ENCODE measurements at regions not wholly inside any gene's neighbourhood (a gene's known extent, or its start where the extent isn't known, plus 50 kb on each side); places are given as distances from the start of the nearest gene placed in this dataset.

GRCh38 chr14:39967885-39968284 is 535.7 kb upstream of the FBXO33 start:
- BruUV-seq (replicated peaks): no TSS peak
- ChIA-PET RAD21 (ENCODE audit: low non-redundant PET in 1 of 2, low total read pairs in 2 of 2, uncharacterized antibody in 2 of 2, unreplicated experiment in 2 of 2) (no interaction called here), POLR2A (no interaction called here)

GRCh38 chr14:39957987-39958386 is 525.8 kb upstream of the FBXO33 start:
- ATAC-seq: no peak
- no peaks in the 10 kb centered on the region for H4K20me1 ChIP-seq (ENCODE audit: insufficient read depth)
- no peak overlapping the region for H3K4me2 ChIP-seq (ENCODE audit: low read length)
- H2AFZ ChIP-seq (ENCODE audit: low read depth, low read length, poor library complexity, severe bottlenecking): no peak overlapping the region
- BruUV-seq (replicated peaks): no TSS peak
- ChIA-PET RAD21 (ENCODE audit: low non-redundant PET in 1 of 2, low total read pairs in 2 of 2, uncharacterized antibody in 2 of 2, unreplicated experiment in 2 of 2) (no interaction called here), POLR2A (no interaction called here), CTCF (no interaction called here)
- H3K27me3 ChIP-seq (ENCODE audit: insufficient read depth, low read length): no peaks in the 10 kb centered on the region
- H3K27ac ChIP-seq (ENCODE audit: low read depth, low read length): no peak overlapping the region
- intact Hi-C loops (cut with micrococcal nuclease): no loop called here
- no peak overlapping the region for H3K4me3 ChIP-seq (replicated peaks in 1 of 2; ENCODE audit: low read depth in 1 of 2, low read length in 2 of 2)
- no peak overlapping the region for H3K9ac ChIP-seq (ENCODE audit: low read length)
- no peaks in the 10 kb centered on the region for H3K79me2 ChIP-seq (ENCODE audit: insufficient read depth, low read length)
- no peaks in the 10 kb centered on the region for H3K36me3 ChIP-seq (ENCODE audit: control insufficient read depth in 1 of 2, insufficient read depth in 2 of 2, low read length in 2 of 2)
- no peaks in the 10 kb centered on the region for H3K9me2 ChIP-seq (ENCODE audit: insufficient read depth)
- no peaks in the 10 kb centered on the region for H3K4me1 ChIP-seq (ENCODE audit: control insufficient read depth in 1 of 2, insufficient read depth in 2 of 2, low read length in 2 of 2)
- no peaks in the 10 kb centered on the region for H3K9me3 ChIP-seq (ENCODE audit: control insufficient read depth in 1 of 2, insufficient read depth in 1 of 2, low read depth in 1 of 2, low read length in 2 of 2)
- TF ChIP-seq EZH2 (IDR thresholded peaks at IDR 0.05) (no peak), ELF1 (IDR thresholded peaks at IDR 0.05; ENCODE audit: borderline replicate concordance, low read depth) (no peak), EZH2phosphoT487 (IDR thresholded peaks at IDR 0.05; ENCODE audit: borderline replicate concordance) (no peak), POLR2A (IDR thresholded peaks at IDR 0.05; ENCODE audit: borderline replicate concordance, extremely low read depth, insufficient read depth, insufficient read length) (no peak), RAD21 (IDR thresholded peaks at IDR 0.05; ENCODE audit: low read depth) (no peak), SRF (IDR thresholded peaks at IDR 0.05; ENCODE audit: low read depth) (no peak)
- DNase-seq (ENCODE audit: low read depth, low spot score): no peak

More at GRCh38 chr14:39967885-39968284, 535.7 kb upstream of the FBXO33 start:
- H2AFZ ChIP-seq (ENCODE audit: low read depth, low read length, poor library complexity, severe bottlenecking): no peak overlapping the region
- H3K9me3 ChIP-seq (ENCODE audit: control insufficient read depth in 1 of 2, insufficient read depth in 1 of 2, low read depth in 1 of 2, low read length in 2 of 2): no peaks in the 10 kb centered on the region
- H3K4me1 ChIP-seq (ENCODE audit: control insufficient read depth in 1 of 2, insufficient read depth in 2 of 2, low read length in 2 of 2): no peaks in the 10 kb centered on the region
- CTCF ChIA-PET: no interaction called here
- no peak for ATAC-seq
- no peak overlapping the region for H3K27ac ChIP-seq (ENCODE audit: low read depth, low read length)
- intact Hi-C loops (cut with micrococcal nuclease): no loop called here
- no peak for DNase-seq (ENCODE audit: low read depth, low spot score)
- H3K9ac ChIP-seq (ENCODE audit: low read length): no peak overlapping the region
- no peaks in the 10 kb centered on the region for H3K36me3 ChIP-seq (ENCODE audit: control insufficient read depth in 1 of 2, insufficient read depth in 2 of 2, low read length in 2 of 2)
- no peaks in the 10 kb centered on the region for H3K9me2 ChIP-seq (ENCODE audit: insufficient read depth)
- H3K4me3 ChIP-seq (replicated peaks in 1 of 2; ENCODE audit: low read depth in 1 of 2, low read length in 2 of 2): no peak overlapping the region
- no peaks in the 10 kb centered on the region for H4K20me1 ChIP-seq (ENCODE audit: insufficient read depth)
- TF ChIP-seq CTCF (IDR thresholded peaks at IDR 0.05 in 2 of 3, conservative IDR thresholded peaks at IDR 0.05 in 1 of 3; ENCODE audit: borderline replicate concordance in 1 of 3, insufficient read depth in 1 of 3, low read depth in 2 of 3, low read length in 2 of 3) (no peak), YY1 (IDR thresholded peaks at IDR 0.05; ENCODE audit: extremely low read depth, insufficient replicate concordance, low read depth, low read length) (no peak), CEBPB (IDR thresholded peaks at IDR 0.05; ENCODE audit: low read depth) (no peak), FOSL1 (IDR thresholded peaks at IDR 0.05; ENCODE audit: low read depth) (no peak), CBX3 (IDR thresholded peaks at IDR 0.05; ENCODE audit: low read depth) (no peak)
- no peak overlapping the region for H3K4me2 ChIP-seq (ENCODE audit: low read length)
- H3K79me2 ChIP-seq (ENCODE audit: insufficient read depth, low read length): no peaks in the 10 kb centered on the region
- H3K27me3 ChIP-seq (ENCODE audit: insufficient read depth, low read length): no peaks in the 10 kb centered on the region
